ENCODE measurements at regions not wholly inside any gene's neighbourhood (a gene's known extent, or its start where the extent isn't known, plus 50 kb on each side); places are given as distances from the start of the nearest gene placed in this dataset.

GRCh38 chr3:23685541-23686258, 120.1 kb upstream of the UBE2E1 start:
- TF ChIP-seq BHLHE40 (IDR thresholded peaks at IDR 0.05; ENCODE audit: borderline replicate concordance) (no peak), SP1 (IDR thresholded peaks at IDR 0.05) (no peak)
- TF ChIP-seq, protein P1, sequence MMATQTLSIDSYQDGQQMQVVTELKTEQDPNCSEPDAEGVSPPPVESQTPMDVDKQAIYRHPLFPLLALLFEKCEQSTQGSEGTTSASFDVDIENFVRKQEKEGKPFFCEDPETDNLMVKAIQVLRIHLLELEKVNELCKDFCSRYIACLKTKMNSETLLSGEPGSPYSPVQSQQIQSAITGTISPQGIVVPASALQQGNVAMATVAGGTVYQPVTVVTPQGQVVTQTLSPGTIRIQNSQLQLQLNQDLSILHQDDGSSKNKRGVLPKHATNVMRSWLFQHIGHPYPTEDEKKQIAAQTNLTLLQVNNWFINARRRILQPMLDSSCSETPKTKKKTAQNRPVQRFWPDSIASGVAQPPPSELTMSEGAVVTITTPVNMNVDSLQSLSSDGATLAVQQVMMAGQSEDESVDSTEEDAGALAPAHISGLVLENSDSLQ (IDR thresholded peaks at IDR 0.05), result peak; percentile 27; the same call in 1 of the 2 replicates
